ENCODE measurements at regions not wholly inside any gene's neighbourhood (a gene's known extent, or its start where the extent isn't known, plus 50 kb on each side); places are given as distances from the start of the nearest gene placed in this dataset.

- H3K27ac ChIP-seq: no peak overlapping the region
- TF ChIP-seq CTCF (IDR thresholded peaks at IDR 0.05): no peak
- no peaks in the 10 kb centered on the region for H3K4me1 ChIP-seq
- intact Hi-C loops (cut with DNase I; ENCODE audit: low total_unique reads): no loop called here
- H3K4me3 ChIP-seq: no peak overlapping the region
- no peaks in the 10 kb centered on the region for H3K27me3 ChIP-seq
- H3K36me3 ChIP-seq: no peaks in the 10 kb centered on the region
- peaks cover 0 to 4% (median 0%) of the 10 kb centered on the region in 3 donors for H3K9me3 ChIP-seq
- DNase-seq: no peak
These were observed 146.7 kb upstream of the IRX5 start for GRCh38 chr16:54783980-54784379.

GRCh38 chr16:54783226-54783625 is 147.4 kb upstream of the IRX5 start:
- H3K4me1 ChIP-seq: no peaks in the 10 kb centered on the region
- intact Hi-C loops (cut with DNase I; ENCODE audit: low total_unique reads): no loop called here
- no peaks in the 10 kb centered on the region for H3K36me3 ChIP-seq
- no peak for DNase-seq
- no peak overlapping the region for H3K27ac ChIP-seq
- no peak overlapping the region for H3K4me3 ChIP-seq
- H3K9me3 ChIP-seq: peaks cover 0 to 4% (median 0%) of the 10 kb centered on the region in 3 donors
- no peaks in the 10 kb centered on the region for H3K27me3 ChIP-seq
- TF ChIP-seq CTCF (IDR thresholded peaks at IDR 0.05): no peak

GRCh38 chr16:54780266-54780665 is 150.4 kb upstream of the IRX5 start:
- Histone ChIP-seq H3K4me3 (no peak overlapping the region), H3K27me3 (no peaks in the 10 kb centered on the region), H3K36me3 (no peaks in the 10 kb centered on the region), H3K4me1 (no peaks in the 10 kb centered on the region), H3K9me3 (no peaks in the 10 kb centered on the region), H3K27ac (no peak overlapping the region)
- DNase-seq: no peak
- no peak for TF ChIP-seq CTCF (IDR thresholded peaks at IDR 0.05)
- intact Hi-C loops (cut with DNase I; ENCODE audit: low total_unique reads): no loop called here

GRCh38 chr16:54779549-54779948 is 151.1 kb upstream of the IRX5 start:
- Histone ChIP-seq H3K4me3 (no peak overlapping the region), H3K27ac (no peak overlapping the region), H3K36me3 (no peaks in the 10 kb centered on the region), H3K4me1 (no peaks in the 10 kb centered on the region), H3K27me3 (no peaks in the 10 kb centered on the region), H3K9me3 (no peaks in the 10 kb centered on the region)
- DNase-seq: no peak
- TF ChIP-seq CTCF (IDR thresholded peaks at IDR 0.05): no peak
- intact Hi-C loops (cut with DNase I; ENCODE audit: low total_unique reads): no loop called here

- DNase-seq: no peak
- intact Hi-C loops (cut with DNase I; ENCODE audit: low total_unique reads): no loop called here
- Histone ChIP-seq H3K4me1 (no peaks in the 10 kb centered on the region), H3K4me3 (no peak overlapping the region), H3K27me3 (no peaks in the 10 kb centered on the region), H3K36me3 (no peaks in the 10 kb centered on the region), H3K27ac (no peak overlapping the region), H3K9me3 (no peaks in the 10 kb centered on the region)
- TF ChIP-seq CTCF (IDR thresholded peaks at IDR 0.05): no peak
These were observed 155.9 kb upstream of the IRX5 start for GRCh38 chr16:54774768-54775167.

GRCh38 chr16:54772400-54772799 is 158.3 kb upstream of the IRX5 start:
- no peaks in the 10 kb centered on the region for H3K9me3 ChIP-seq
- H3K27me3 ChIP-seq: no peaks in the 10 kb centered on the region
- no peak for TF ChIP-seq CTCF (IDR thresholded peaks at IDR 0.05)
- no peaks in the 10 kb centered on the region for H3K36me3 ChIP-seq
- no peaks in the 10 kb centered on the region for H3K4me1 ChIP-seq
- intact Hi-C loops (cut with DNase I; ENCODE audit: low total_unique reads): no loop called here
- no peak for DNase-seq
- no peak overlapping the region for H3K27ac ChIP-seq
- no peak overlapping the region for H3K4me3 ChIP-seq
